Astrocyte of the spinal cord (primary cell): ENCODE measurements at regions not wholly inside any gene's neighbourhood (a gene's known extent, or its start where the extent isn't known, plus 50 kb on each side); places are given as distances from the start of the nearest gene placed in this dataset.

Source experiments
- DNase-seq: peaks from one replicate; pipeline ENCODE4 v3.0.0; 2011; ENCODE audit warnings: low read depth, low spot score
- H3K4me3 ChIP-seq: 2 replicates; pipeline ENCODE4 v1.5.1; 2011; ENCODE audit warnings: low read depth, mild to moderate bottlenecking, low read length, moderate library complexity
- CTCF ChIP-seq: IDR thresholded peaks from 2 replicates; pipeline ENCODE4 v1.5.1; 2012; ENCODE audit warnings: low read depth, mild to moderate bottlenecking, low read length, inconsistent platforms
- in situ Hi-C: cut with HindIII; loops from 2 replicates; pipeline ENCODE4 v1.10.0; 2017; ENCODE audit warnings: low sequenced_read_pairs

- in situ Hi-C loops: no loop called here
- peak; percentile 83 for TF ChIP-seq CTCF
- peak; percentile 52 for DNase-seq
- H3K4me3 ChIP-seq: no peak overlapping the region
These were observed 115.2 kb upstream of the NXT1 start for GRCh38 chr20:23235173-23236027.

GRCh38 chr20:23234311-23235078 is 116.1 kb upstream of the NXT1 start:
- TF ChIP-seq CTCF: no peak
- peak; percentile 10 for DNase-seq
- in situ Hi-C loops: no loop called here
- no peak overlapping the region for H3K4me3 ChIP-seq

- in situ Hi-C loops: no loop called here
- no peak for TF ChIP-seq CTCF
- DNase-seq: no peak
- no peak overlapping the region for H3K4me3 ChIP-seq
These were observed 117.2 kb upstream of the NXT1 start for GRCh38 chr20:23233341-23233740.

- no peak for DNase-seq
- in situ Hi-C loops: no loop called here
- H3K4me3 ChIP-seq: no peak overlapping the region
- TF ChIP-seq CTCF: no peak
These were observed 117.8 kb upstream of the NXT1 start for GRCh38 chr20:23232679-23233308.

- H3K4me3 ChIP-seq: no peak overlapping the region
- no peak for DNase-seq
- TF ChIP-seq CTCF: no peak
- in situ Hi-C loops: no loop called here
These were observed 118.4 kb upstream of the NXT1 start for GRCh38 chr20:23232219-23232581.

- H3K4me3 ChIP-seq: no peak overlapping the region
- in situ Hi-C loops: no loop called here
These were observed 118.9 kb upstream of the NXT1 start for GRCh38 chr20:23231561-23232218.

More at GRCh38 chr20:23231561-23232218, 118.9 kb upstream of the NXT1 start:
- TF ChIP-seq CTCF: no peak
- peak; percentile 18 for DNase-seq
